Naive B cell (primary cell): ENCODE measurements at regions not wholly inside any gene's neighbourhood (a gene's known extent, or its start where the extent isn't known, plus 50 kb on each side); places are given as distances from the start of the nearest gene placed in this dataset.
"Not testable (repeated sequence)": the region's sequence is repeated elsewhere in the genome, so short reads cannot be mapped to it uniquely, and the experiment has no call there.

Experiments used
- ATAC-seq, 2 donors: fragments of 150-1000 bp; cut with Tn5 transposase; 2 replicates each; pipeline ENCODE4 v1.10.0; 2021; ENCODE audit warnings: low read depth in 2 of 2, mild to moderate bottlenecking in 2 of 2, moderate library complexity in 2 of 2
- DNase-seq: peaks from one replicate; pipeline ENCODE4 v3.0.0; 2022
- H3K27ac Mint-ChIP-seq, 6 donors: one replicate each; pipeline ENCODE4 v1.8.0; 2020 to 2022; ENCODE audit warnings: mild to moderate bottlenecking in 6 of 6, mixed read lengths in 6 of 6, moderate library complexity in 5 of 6, inconsistent platforms in 2 of 6
- H3K27me3 Mint-ChIP-seq, 3 donors: one replicate each; pipeline ENCODE4 v1.8.0; 2021 to 2022; ENCODE audit warnings: mixed read lengths in 3 of 3, mild to moderate bottlenecking in 1 of 3
- H3K36me3 Mint-ChIP-seq, 2 donors: one replicate each; pipeline ENCODE4 v1.8.0; 2020 to 2022; ENCODE audit warnings: mixed read lengths in 2 of 2, inconsistent platforms in 1 of 2, mild to moderate bottlenecking in 1 of 2
- H3K4me1 Mint-ChIP-seq, 3 donors: one replicate each; pipeline ENCODE4 v1.8.0; 2020 to 2022; ENCODE audit warnings: mixed read lengths in 3 of 3, inconsistent platforms in 1 of 3, mild to moderate bottlenecking in 1 of 3, moderate library complexity in 1 of 3
- H3K4me3 Mint-ChIP-seq, 8 donors: one replicate each; pipeline ENCODE4 v1.8.0; 2020 to 2022; ENCODE audit warnings: mild to moderate bottlenecking in 8 of 8, mixed read lengths in 8 of 8, moderate library complexity in 8 of 8, inconsistent platforms in 2 of 8
- H3K9me3 Mint-ChIP-seq, 7 donors: one replicate each; pipeline ENCODE4 v1.8.0; 2020 to 2022; ENCODE audit warnings: mixed read lengths in 7 of 7, mild to moderate bottlenecking in 5 of 7, inconsistent platforms in 2 of 7, moderate library complexity in 1 of 7

DNA sequence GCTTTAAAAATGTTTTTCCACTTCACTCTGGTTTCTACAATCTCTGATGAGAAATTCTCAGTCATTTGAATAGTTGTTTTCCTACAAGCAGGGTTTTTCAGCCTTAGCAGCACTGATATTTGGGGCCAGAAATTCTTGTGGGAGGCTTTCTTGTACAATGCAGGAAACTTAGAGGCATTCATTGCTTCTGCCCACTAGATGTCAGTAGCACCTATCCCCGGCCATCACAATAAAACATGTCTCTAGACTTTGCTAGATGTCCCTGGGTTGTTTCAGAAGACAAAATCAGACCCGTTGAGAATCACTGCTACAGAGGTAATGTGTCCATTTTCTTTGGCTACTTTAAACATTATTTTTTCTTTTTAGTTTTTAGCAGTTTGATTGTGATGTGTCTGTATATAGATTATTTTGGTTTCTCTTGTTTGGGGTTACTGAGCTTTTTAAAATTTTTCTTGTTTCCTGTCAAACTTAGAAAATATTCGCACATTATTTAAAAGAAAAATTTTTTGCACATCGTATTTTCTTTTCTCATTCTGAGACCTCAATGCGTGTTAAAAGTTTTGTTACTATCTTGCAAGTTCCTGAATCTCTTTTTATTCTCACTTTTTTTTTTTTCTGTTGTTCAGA lies 60.8 kb upstream of the CCDC179 start:
- DNase-seq (no peak), ATAC-seq (peak in 1 of 2 donors; percentile 37)
- H3K4me3 Mint-ChIP-seq = no peak overlapping the region
- H3K9me3 Mint-ChIP-seq = no peaks in the 10 kb centered on the region
- peaks cover 6 to 8% (median 7%) of the 10 kb centered on the region in 3 donors for H3K4me1 Mint-ChIP-seq
- H3K27me3 Mint-ChIP-seq = no peaks in the 10 kb centered on the region
- no peaks in the 10 kb centered on the region for H3K36me3 Mint-ChIP-seq
- H3K27ac Mint-ChIP-seq = no peak overlapping the region

DNA sequence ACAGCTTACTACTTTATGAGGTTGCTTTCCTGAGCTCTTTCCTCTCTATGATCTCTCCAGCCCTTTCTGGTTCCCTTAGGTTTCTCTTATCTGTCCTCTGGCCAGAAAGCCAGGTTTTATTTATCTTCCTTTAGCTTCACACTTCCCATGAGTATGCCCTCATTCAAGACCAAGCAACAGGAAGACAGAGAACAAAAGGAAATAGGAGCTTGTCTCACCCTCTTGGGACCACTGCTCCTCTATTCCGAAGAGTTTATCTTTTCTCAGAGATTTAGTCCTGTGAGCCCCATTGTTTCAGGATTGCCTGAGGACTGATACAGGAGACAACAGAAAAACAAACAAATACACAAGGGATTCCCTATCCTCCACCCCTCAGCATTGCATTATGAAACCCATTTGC lies 62.4 kb upstream of the CCDC179 start:
- Mint-ChIP-seq H3K36me3 (no peaks in the 10 kb centered on the region), H3K9me3 (no peaks in the 10 kb centered on the region), H3K4me3 (no peak overlapping the region), H3K27ac (no peak overlapping the region), H3K27me3 (no peaks in the 10 kb centered on the region), H3K4me1 (peaks cover 6 to 8% (median 7%) of the 10 kb centered on the region in 3 donors)
- DNase-seq (no peak), ATAC-seq (no peak)

DNA sequence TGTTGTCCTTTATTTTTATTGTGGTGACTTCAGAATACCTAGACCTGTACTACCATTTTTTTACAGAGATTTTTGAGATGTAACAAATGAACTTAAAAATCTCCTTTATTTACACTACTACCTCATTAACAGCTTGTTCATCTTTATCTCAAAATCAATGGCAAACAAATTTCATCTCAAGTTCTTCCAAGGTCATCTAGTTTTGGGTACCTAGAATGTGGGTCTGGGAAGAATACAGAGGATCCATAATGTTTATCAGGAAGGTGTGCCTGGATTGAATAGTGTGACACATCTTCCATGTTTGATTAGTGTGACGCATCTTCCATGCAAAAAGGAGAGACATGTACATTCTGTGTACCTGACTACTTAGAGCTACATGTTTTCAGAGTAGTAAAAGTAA lies 63.3 kb upstream of the CCDC179 start:
- H3K9me3 Mint-ChIP-seq = no peaks in the 10 kb centered on the region
- no peaks in the 10 kb centered on the region for H3K27me3 Mint-ChIP-seq
- H3K27ac Mint-ChIP-seq = no peak overlapping the region
- no peaks in the 10 kb centered on the region for H3K36me3 Mint-ChIP-seq
- peaks cover 6 to 8% (median 7%) of the 10 kb centered on the region in 3 donors for H3K4me1 Mint-ChIP-seq
- H3K4me3 Mint-ChIP-seq = no peak overlapping the region
- ATAC-seq (no peak), DNase-seq (no peak)

DNA sequence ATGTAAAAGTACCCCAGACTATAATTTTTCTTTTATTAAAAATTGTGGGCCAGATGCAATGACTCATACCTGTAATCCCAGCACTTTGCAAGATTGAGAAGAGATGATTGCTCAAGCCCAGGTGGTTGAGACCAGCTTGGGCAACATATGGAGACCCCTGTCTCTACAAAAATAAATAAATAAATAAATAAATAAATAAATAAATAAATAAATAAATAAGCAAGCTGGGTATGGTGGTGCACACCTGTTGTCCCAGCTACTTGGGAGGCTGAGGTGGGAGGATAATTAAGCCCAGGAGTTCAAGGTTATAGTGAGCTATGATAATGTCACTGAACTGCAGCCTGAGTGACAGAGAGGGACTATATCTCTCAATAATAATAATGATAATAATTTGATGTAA lies 66.1 kb upstream of the CCDC179 start:
- Mint-ChIP-seq H3K36me3 (no peaks in the 10 kb centered on the region), H3K4me1 (peaks cover 3 to 6% (median 5%) of the 10 kb centered on the region in 3 donors), H3K27me3 (no peaks in the 10 kb centered on the region), H3K27ac (no peak overlapping the region), H3K9me3 (no peaks in the 10 kb centered on the region), H3K4me3 (no peak overlapping the region)
- ATAC-seq (no peak), DNase-seq (no peak)

DNA sequence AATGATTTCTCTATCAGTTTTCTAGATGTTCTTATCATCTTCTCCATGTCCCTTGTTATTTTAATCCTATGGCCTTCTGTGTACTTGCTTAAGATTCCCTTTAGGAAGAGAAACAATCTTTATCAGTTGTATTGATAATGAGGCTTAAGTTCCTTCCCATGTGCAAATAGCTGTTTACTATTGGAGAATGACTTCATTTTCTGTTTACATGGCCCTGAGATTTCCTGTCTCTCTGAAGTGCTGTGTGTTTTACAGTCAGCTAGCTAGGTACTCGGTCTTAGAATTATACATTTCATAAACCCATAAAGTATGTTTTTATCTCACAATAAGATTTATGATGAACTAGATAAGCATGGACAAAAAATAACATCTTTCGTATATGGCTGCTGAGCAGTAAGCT lies 67.5 kb upstream of the CCDC179 start:
- H3K4me1 Mint-ChIP-seq = peaks cover 3 to 7% (median 7%) of the 10 kb centered on the region in 3 donors
- H3K4me3 Mint-ChIP-seq = no peak overlapping the region
- H3K27me3 Mint-ChIP-seq = no peaks in the 10 kb centered on the region
- no peaks in the 10 kb centered on the region for H3K36me3 Mint-ChIP-seq
- no peaks in the 10 kb centered on the region for H3K9me3 Mint-ChIP-seq
- ATAC-seq = no peak
- H3K27ac Mint-ChIP-seq = no peak overlapping the region
- no peak for DNase-seq

DNA sequence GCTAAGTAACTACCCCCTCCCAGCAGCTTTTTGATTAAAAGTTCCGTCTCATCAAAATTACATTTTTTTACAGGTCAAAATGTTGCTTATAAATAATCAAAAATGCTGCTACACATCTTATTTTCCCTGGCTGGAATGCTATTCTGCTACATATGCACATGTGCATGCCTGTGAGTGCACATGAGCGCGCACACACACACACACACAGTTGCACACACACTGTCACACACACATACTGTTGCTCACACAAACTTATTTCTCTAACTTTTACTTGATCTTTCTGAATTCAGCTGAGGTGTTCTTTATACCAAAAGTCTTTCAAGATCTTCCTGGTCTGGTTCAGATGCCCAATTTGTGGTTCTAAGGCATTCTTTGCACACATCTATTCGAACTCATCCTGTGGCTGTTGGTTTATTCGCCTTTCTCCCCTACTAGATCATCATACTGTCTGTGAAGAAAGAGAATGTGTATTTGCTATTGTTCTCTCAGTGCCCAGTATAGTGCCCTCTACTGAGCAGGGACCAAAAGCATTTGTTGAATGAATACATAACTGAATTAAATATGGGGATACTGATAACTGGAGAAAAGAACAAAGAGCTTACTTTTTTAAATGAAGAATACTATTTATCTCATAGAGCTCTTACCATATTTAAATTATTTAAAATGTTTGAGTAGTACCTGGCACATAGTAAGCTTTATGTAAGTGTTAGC lies 68.1 kb upstream of the CCDC179 start:
- Mint-ChIP-seq H3K36me3 (no peaks in the 10 kb centered on the region), H3K4me3 (no peak overlapping the region), H3K4me1 (peaks cover 3 to 7% (median 7%) of the 10 kb centered on the region in 3 donors), H3K27me3 (no peaks in the 10 kb centered on the region), H3K9me3 (no peaks in the 10 kb centered on the region), H3K27ac (peak overlapping the region in 1 of 6 donors; percentile 8)
- DNase-seq = no peak
- no peak for ATAC-seq

DNA sequence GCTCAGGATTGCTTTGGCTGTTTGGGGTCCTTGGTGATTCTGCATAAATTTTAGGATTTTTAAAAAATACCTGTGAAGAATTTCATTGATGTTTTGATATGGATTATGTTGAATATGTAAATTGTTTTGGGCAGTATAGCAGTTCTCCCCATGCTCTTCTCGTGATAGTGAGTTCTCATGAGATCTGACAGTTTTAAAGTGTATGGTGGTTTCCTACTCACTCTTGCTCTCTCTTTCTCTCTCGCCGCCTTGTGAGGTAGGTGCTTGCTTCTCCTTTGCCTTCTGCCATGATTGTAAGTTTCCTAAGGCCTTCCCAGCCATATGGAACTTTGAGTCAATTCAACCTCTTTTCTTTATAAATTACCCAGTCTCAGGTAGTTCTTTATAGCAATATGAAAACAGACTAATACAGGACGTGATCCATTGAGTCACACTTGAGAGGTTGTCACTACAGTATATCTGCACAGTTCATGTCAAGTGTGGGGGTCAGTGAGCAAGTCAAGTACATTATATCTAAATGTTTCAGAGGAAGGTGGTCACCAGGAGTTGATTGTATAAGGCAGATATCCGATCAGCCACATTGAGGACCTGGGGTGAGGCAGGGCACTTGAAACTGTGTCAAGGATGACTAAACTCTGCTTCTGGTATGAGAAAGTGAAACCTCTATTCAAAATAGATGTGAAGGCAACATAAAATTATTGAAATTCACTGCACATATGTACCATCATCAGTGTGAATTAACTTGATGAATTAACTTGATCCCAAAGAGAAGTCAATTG lies 70.7 kb upstream of the CCDC179 start:
- Mint-ChIP-seq H3K27ac (no peak overlapping the region), H3K9me3 (peaks cover 0 to 1% (median 0%) of the 10 kb centered on the region in 7 donors), H3K4me3 (no peak overlapping the region), H3K27me3 (no peaks in the 10 kb centered on the region), H3K36me3 (no peaks in the 10 kb centered on the region), H3K4me1 (peaks cover 3 to 7% (median 7%) of the 10 kb centered on the region in 3 donors)
- DNase-seq = no peak
- ATAC-seq = no peak

DNA sequence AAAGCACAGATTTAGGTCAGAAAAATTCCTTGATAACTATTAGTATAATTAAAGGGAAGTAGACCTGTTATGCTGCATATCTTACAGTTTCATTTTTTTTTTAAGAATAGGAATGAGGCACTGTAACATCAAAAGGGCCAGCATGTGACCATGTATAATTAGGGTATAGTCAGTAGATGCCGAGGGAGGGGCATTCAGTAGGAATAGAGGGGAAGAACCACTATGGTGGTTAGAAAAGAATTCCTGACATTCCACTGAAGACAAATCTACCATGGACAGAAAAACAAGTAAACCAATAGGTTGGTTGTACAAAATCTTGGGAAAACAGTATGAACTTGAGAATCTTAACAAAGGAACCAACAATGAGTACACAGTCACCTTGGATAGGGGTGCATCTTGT lies 78.4 kb upstream of the CCDC179 start:
- H3K27ac Mint-ChIP-seq = no peak overlapping the region
- H3K9me3 Mint-ChIP-seq = peaks cover 2 to 6% (median 3%) of the 10 kb centered on the region in 7 donors
- H3K27me3 Mint-ChIP-seq = no peaks in the 10 kb centered on the region
- peaks cover 0 to 8% of the 10 kb centered on the region in 2 donors for H3K36me3 Mint-ChIP-seq
- no peaks in the 10 kb centered on the region for H3K4me1 Mint-ChIP-seq
- ATAC-seq = no peak
- DNase-seq = no peak
- H3K4me3 Mint-ChIP-seq = peak overlapping the region in 1 of 8 donors; percentile 12

DNA sequence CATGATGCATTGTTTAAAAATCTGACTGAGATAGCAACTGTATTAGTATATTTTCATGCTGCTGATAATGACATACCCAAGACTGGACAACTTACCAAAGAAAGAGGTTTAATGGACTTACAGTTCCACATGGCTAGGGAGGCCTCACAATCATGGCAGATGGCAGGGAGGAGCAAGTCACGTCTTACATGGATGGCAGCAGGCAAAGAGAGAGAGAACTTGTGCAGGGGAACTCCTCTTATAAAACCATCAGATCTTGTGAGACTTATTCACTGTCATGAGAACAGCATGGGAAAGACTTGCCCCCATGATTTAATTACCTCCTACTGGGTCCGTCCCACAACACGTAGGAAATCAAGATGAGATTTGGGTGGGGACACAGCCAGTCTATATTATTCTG lies 81.3 kb upstream of the CCDC179 start:
- not testable (repeated sequence) for H3K27me3 Mint-ChIP-seq, H3K4me3 Mint-ChIP-seq, DNase-seq, ATAC-seq, H3K9me3 Mint-ChIP-seq, H3K4me1 Mint-ChIP-seq, H3K36me3 Mint-ChIP-seq, H3K27ac Mint-ChIP-seq

DNA sequence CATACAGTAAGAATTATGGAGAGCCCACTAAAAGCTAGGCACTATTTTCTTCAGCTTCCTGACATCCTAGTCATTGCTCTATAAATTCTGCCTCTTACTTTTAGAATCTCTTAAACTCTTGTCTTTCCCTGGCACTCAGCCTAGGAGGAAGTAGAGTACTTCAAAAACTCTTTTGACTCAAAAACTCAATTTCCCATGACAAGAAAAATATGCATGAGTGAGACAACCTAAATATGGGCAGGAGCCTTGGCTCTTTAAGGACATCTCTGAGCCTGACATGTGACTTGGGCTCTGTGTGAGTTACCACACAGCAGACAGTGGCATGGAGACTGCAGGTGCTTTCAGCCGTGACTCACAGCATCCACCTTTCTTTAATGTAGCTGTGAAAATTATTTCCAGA lies 97.5 kb upstream of the CCDC179 start:
- Mint-ChIP-seq H3K27ac (no peak overlapping the region), H3K9me3 (peaks cover 0 to 23% (median 7%) of the 10 kb centered on the region in 7 donors), H3K36me3 (no peaks in the 10 kb centered on the region), H3K4me3 (no peak overlapping the region), H3K27me3 (no peaks in the 10 kb centered on the region), H3K4me1 (no peaks in the 10 kb centered on the region)
- ATAC-seq (no peak), DNase-seq (no peak)

DNA sequence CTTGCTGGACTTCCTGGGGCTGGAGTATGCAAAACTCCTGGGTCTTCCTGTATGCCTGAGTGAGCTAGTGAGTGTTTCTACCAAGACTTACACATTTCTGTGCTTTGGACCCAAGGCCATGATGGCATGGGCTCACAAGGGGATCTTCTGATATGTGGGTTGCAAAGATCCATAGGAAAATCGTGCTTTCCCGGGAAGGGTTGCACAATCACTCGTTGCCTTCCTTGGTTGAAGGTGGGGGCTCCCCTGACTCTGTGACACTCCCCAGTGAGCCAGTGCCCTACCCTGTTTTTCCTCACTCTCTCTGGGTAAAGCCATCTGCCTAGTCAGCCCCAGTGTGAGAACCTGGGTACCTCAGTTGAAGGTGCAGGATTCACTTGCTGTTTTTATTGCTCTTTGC lies 114.0 kb upstream of the CCDC179 start:
- Mint-ChIP-seq H3K27ac (peak overlapping the region in 1 of 6 donors; percentile 72), H3K4me3 (no peak overlapping the region), H3K36me3 (peaks cover 0 to 7% of the 10 kb centered on the region in 2 donors), H3K4me1 (no peaks in the 10 kb centered on the region), H3K9me3 (peaks cover 0 to 18% (median 9%) of the 10 kb centered on the region in 7 donors), H3K27me3 (no peaks in the 10 kb centered on the region)
- DNase-seq (no peak), ATAC-seq (no peak)

DNA sequence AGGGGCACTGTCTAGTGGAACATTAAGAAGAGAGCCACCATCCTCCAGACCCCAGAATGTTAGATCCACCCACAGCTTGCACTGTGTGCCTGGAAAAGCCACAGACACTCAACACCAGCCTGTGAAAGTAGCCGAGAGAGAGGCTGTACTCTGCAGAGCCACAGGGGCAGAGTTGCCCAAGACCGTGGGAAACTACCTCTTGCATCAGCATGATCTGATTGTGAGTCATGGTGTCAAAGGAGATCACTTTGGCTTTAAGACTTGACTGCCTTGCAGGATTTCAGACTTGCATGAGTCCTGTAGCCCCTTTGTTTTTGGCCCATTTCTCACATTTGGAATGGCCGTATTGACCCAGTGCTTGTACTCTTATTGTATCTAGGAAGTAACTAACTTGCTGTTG lies 115.9 kb upstream of the CCDC179 start:
- ATAC-seq (no peak), DNase-seq (no peak)
- Mint-ChIP-seq H3K4me1 (no peaks in the 10 kb centered on the region), H3K27me3 (no peaks in the 10 kb centered on the region), H3K36me3 (peaks cover 0 to 7% of the 10 kb centered on the region in 2 donors), H3K9me3 (peaks cover 0 to 15% (median 6%) of the 10 kb centered on the region in 7 donors), H3K4me3 (no peak overlapping the region), H3K27ac (no peak overlapping the region)

DNA sequence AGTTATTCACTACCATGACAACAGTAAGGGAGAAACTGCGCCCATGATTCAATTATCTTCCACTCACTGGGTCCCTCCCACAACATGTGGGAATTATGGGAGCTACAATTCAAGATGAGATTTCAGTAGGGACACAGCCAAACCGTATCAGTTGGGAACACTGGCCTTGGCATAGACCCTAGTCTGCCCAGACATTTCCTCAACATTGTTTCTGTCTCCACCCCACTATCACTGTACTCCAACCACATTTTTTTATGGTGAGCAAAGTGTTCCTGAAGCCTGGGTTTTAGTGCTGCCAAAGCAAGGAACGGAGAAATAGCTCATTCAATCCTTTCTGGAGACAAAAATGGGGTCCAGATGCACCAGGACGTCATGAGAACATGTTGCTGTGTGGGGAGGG lies 122.6 kb upstream of the CCDC179 start:
- DNase-seq = no peak
- Mint-ChIP-seq H3K4me3 (no peak overlapping the region), H3K27ac (no peak overlapping the region), H3K36me3 (no peaks in the 10 kb centered on the region), H3K4me1 (no peaks in the 10 kb centered on the region), H3K27me3 (no peaks in the 10 kb centered on the region), H3K9me3 (peaks cover 0 to 7% (median 4%) of the 10 kb centered on the region in 7 donors)
- ATAC-seq = no peak

DNA sequence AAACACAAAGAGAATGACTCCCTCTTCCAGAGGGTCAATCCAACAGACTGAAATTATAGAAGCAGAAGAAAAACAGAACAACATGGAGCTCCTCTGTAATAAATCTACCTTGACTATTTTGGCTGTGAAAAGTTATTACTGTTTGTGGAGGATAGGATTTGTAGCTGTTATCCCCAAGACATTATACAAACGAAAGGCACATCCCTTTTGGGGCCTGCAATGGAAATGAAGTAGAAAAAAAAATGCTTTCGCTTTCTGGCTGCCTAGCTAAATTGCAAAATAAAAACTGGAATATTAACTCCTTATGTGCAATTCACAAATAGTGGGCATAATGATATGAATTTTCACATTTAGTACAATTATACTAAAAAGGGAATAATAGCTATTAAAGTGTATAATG lies 123.8 kb upstream of the CCDC179 start:
- H3K4me1 Mint-ChIP-seq = no peaks in the 10 kb centered on the region
- H3K4me3 Mint-ChIP-seq = no peak overlapping the region
- peaks cover 0 to 11% of the 10 kb centered on the region in 2 donors for H3K36me3 Mint-ChIP-seq
- no peak for ATAC-seq
- H3K27ac Mint-ChIP-seq = no peak overlapping the region
- H3K9me3 Mint-ChIP-seq = peaks cover 2 to 16% (median 10%) of the 10 kb centered on the region in 7 donors
- no peaks in the 10 kb centered on the region for H3K27me3 Mint-ChIP-seq
- DNase-seq = no peak
